ENCODE measurements at regions not wholly inside any gene's neighbourhood (a gene's known extent, or its start where the extent isn't known, plus 50 kb on each side); places are given as distances from the start of the nearest gene placed in this dataset.

GRCh38 chr2:180358458-180358857, 351.4 kb upstream of the CWC22 start:
- WGBS, 2 donors = 62 to 64% methylated on average over 2 of the region's 2 CpGs
- Histone ChIP-seq H3K36me3 (no peaks in the 10 kb centered on the region), H3K4me3 (no peak overlapping the region), H3K27me3 (no peaks in the 10 kb centered on the region), H3K9me3 (no peaks in the 10 kb centered on the region), H3K4me1 (no peaks in the 10 kb centered on the region), H3K27ac (no peak overlapping the region)
- intact Hi-C loops (cut with DNase I) = no loop called here
- ATAC-seq (no peak), DNase-seq (no peak), FAIRE-seq (no peak)
- TF ChIP-seq CTCF (IDR thresholded peaks at IDR 0.05) = no peak

GRCh38 chr2:180356676-180357075, 349.6 kb upstream of the CWC22 start:
- intact Hi-C loops (cut with DNase I) = no loop called here
- TF ChIP-seq CTCF (IDR thresholded peaks at IDR 0.05) = no peak
- no peak overlapping the region for H3K27ac ChIP-seq
- FAIRE-seq (no peak), DNase-seq (no peak), ATAC-seq (no peak)
- H3K4me3 ChIP-seq = no peak overlapping the region
- H3K27me3 ChIP-seq = no peaks in the 10 kb centered on the region
- no peaks in the 10 kb centered on the region for H3K4me1 ChIP-seq
- no peaks in the 10 kb centered on the region for H3K36me3 ChIP-seq
- no peaks in the 10 kb centered on the region for H3K9me3 ChIP-seq

- Histone ChIP-seq H3K36me3 (no peaks in the 10 kb centered on the region), H3K27me3 (no peaks in the 10 kb centered on the region), H3K27ac (no peak overlapping the region), H3K4me1 (no peaks in the 10 kb centered on the region), H3K4me3 (no peak overlapping the region), H3K9me3 (no peaks in the 10 kb centered on the region)
- DNase-seq (no peak), FAIRE-seq (no peak), ATAC-seq (no peak)
- TF ChIP-seq CTCF (IDR thresholded peaks at IDR 0.05) = no peak
- WGBS, 2 donors = 7 to 11% methylated on average over 1 of the region's 1 CpG
- intact Hi-C loops (cut with DNase I) = no loop called here
These were observed 345.5 kb upstream of the CWC22 start for GRCh38 chr2:180352620-180353019.

GRCh38 chr2:180349809-180350208, 342.7 kb upstream of the CWC22 start:
- ATAC-seq (no peak), DNase-seq (no peak), FAIRE-seq (no peak)
- TF ChIP-seq CTCF (IDR thresholded peaks at IDR 0.05) = no peak
- H3K27ac ChIP-seq = no peak overlapping the region
- intact Hi-C loops (cut with DNase I) = no loop called here
- no peaks in the 10 kb centered on the region for H3K36me3 ChIP-seq
- no peak overlapping the region for H3K4me3 ChIP-seq
- no peaks in the 10 kb centered on the region for H3K4me1 ChIP-seq
- H3K9me3 ChIP-seq = no peaks in the 10 kb centered on the region
- 85 to 92% methylated on average over 2 of the region's 2 CpGs for WGBS, 2 donors
- H3K27me3 ChIP-seq = no peaks in the 10 kb centered on the region

GRCh38 chr2:180343528-180344345, 336.6 kb upstream of the CWC22 start:
- FAIRE-seq = no peak
- 69 to 74% methylated on average over 1 of the region's 1 CpG for WGBS, 2 donors
- intact Hi-C loops (cut with DNase I) = no loop called here

More at GRCh38 chr2:180343528-180344345, 336.6 kb upstream of the CWC22 start:
- H3K9me3 ChIP-seq = no peaks in the 10 kb centered on the region
- ATAC-seq = no peak
- no peaks in the 10 kb centered on the region for H3K27me3 ChIP-seq
- no peaks in the 10 kb centered on the region for H3K4me1 ChIP-seq
- no peak for DNase-seq
- H3K36me3 ChIP-seq = no peaks in the 10 kb centered on the region
- TF ChIP-seq CTCF (IDR thresholded peaks at IDR 0.05) = no peak
- no peak overlapping the region for H3K27ac ChIP-seq
- no peak overlapping the region for H3K4me3 ChIP-seq
